ENCODE measurements at regions not wholly inside any gene's neighbourhood (a gene's known extent, or its start where the extent isn't known, plus 50 kb on each side); places are given as distances from the start of the nearest gene placed in this dataset.
"Not testable (repeated sequence)": the region's sequence is repeated elsewhere in the genome, so short reads cannot be mapped to it uniquely, and the experiment has no call there.

GRCh38 chrX:114049063-114049462 is 534.8 kb upstream of the HTR2C start:
- Histone ChIP-seq H3K27ac (ENCODE audit: low read depth in 1 of 3, low read length in 2 of 3) (no peak overlapping the region), H3K36me3 (ENCODE audit: control insufficient read depth in 3 of 3, insufficient read depth in 2 of 3, low read depth in 1 of 3, low read length in 3 of 3) (no peaks in the 10 kb centered on the region), H3K27me3 (ENCODE audit: control insufficient read depth in 3 of 3, insufficient read depth in 3 of 3, low read length in 3 of 3) (no peaks in the 10 kb centered on the region), H3K4me1 (ENCODE audit: control insufficient read depth in 3 of 3, insufficient read depth in 2 of 3, low read depth in 1 of 3, low read length in 2 of 3) (no peaks in the 10 kb centered on the region), H3K9me3 (ENCODE audit: control insufficient read depth in 2 of 2, insufficient read depth in 1 of 2, low read depth in 1 of 2, low read length in 1 of 2) (no peaks in the 10 kb centered on the region), H3K4me3 (ENCODE audit: low read depth in 1 of 3, low read length in 3 of 3) (no peak overlapping the region)
- WGBS, 3 donors = 68 to 85% (median 71%) methylated on average over 3 of the region's 3 CpGs
- DNase-seq (no peak), FAIRE-seq (no peak)

GRCh38 chrX:114047558-114047957 is 536.3 kb upstream of the HTR2C start:
- no peak for FAIRE-seq
- no peak overlapping the region for H3K4me3 ChIP-seq (ENCODE audit: low read depth in 1 of 3, low read length in 3 of 3)
- DNase-seq = no peak
- no peaks in the 10 kb centered on the region for H3K27me3 ChIP-seq (ENCODE audit: control insufficient read depth in 3 of 3, insufficient read depth in 3 of 3, low read length in 3 of 3)
- no peaks in the 10 kb centered on the region for H3K36me3 ChIP-seq (ENCODE audit: control insufficient read depth in 3 of 3, insufficient read depth in 2 of 3, low read depth in 1 of 3, low read length in 3 of 3)
- no peaks in the 10 kb centered on the region for H3K9me3 ChIP-seq (ENCODE audit: control insufficient read depth in 2 of 2, insufficient read depth in 1 of 2, low read depth in 1 of 2, low read length in 1 of 2)
- 61 to 72% (median 62%) methylated on average over 7 of the region's 7 CpGs for WGBS, 3 donors
- H3K4me1 ChIP-seq (ENCODE audit: control insufficient read depth in 3 of 3, insufficient read depth in 2 of 3, low read depth in 1 of 3, low read length in 2 of 3) = no peaks in the 10 kb centered on the region
- no peak overlapping the region for H3K27ac ChIP-seq (ENCODE audit: low read depth in 1 of 3, low read length in 2 of 3)

DNA sequence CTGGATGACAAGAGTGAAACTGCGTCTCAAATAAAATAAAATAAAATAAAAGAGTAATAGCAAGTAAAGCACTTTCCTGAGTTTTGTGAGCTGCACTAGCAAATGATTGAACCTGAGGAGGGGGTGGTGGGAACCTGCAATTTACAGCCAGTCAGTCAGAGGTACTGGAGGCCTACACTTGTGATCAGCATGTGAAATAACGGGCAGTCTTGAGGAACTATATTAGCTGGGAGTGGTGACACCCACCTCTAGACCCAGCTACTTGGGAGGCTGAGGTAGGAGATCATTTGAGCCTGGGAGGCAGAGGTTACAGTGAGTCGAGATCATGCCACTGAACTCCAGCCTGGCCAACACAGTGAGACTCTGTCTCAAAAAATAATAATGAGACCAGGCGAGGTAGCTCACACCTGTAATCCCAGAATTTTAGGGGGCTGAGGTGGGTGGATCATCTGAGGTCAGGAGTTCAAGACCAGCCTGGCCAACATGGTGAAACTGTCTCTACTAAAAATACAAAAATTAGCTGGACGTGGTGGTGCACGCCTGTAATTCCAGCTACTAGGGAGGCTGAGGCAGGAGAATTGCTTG is 537.1 kb upstream of the HTR2C start:
- FAIRE-seq (no peak), DNase-seq (no peak)
- 75 to 76% (median 75%) methylated on average over 6 of the region's 6 CpGs for whole genome bisulfite sequencing, 3 donors
- Histone ChIP-seq H3K27ac (ENCODE audit: low read depth in 1 of 3, low read length in 2 of 3) (no peak overlapping the region), H3K36me3 (ENCODE audit: control insufficient read depth in 3 of 3, insufficient read depth in 2 of 3, low read depth in 1 of 3, low read length in 3 of 3) (no peaks in the 10 kb centered on the region), H3K27me3 (ENCODE audit: control insufficient read depth in 3 of 3, insufficient read depth in 3 of 3, low read length in 3 of 3) (no peaks in the 10 kb centered on the region), H3K4me1 (ENCODE audit: control insufficient read depth in 3 of 3, insufficient read depth in 2 of 3, low read depth in 1 of 3, low read length in 2 of 3) (no peaks in the 10 kb centered on the region), H3K4me3 (ENCODE audit: low read depth in 1 of 3, low read length in 3 of 3) (no peak overlapping the region), H3K9me3 (ENCODE audit: control insufficient read depth in 2 of 2, insufficient read depth in 1 of 2, low read depth in 1 of 2, low read length in 1 of 2) (no peaks in the 10 kb centered on the region)

- not testable (repeated sequence) for DNase-seq
Measured at GRCh38 chrX:114041470-114041869, 542.4 kb upstream of the HTR2C start.

GRCh38 chrX:114040661-114041269 is 543.1 kb upstream of the HTR2C start:
- not testable (repeated sequence) for H3K4me1 ChIP-seq (ENCODE audit: control insufficient read depth in 3 of 3, insufficient read depth in 2 of 3, low read depth in 1 of 3, low read length in 2 of 3); DNase-seq; FAIRE-seq; H3K36me3 ChIP-seq (ENCODE audit: control insufficient read depth in 3 of 3, insufficient read depth in 2 of 3, low read depth in 1 of 3, low read length in 3 of 3); H3K27ac ChIP-seq (ENCODE audit: low read depth in 1 of 3, low read length in 2 of 3); H3K9me3 ChIP-seq (ENCODE audit: control insufficient read depth in 2 of 2, insufficient read depth in 1 of 2, low read depth in 1 of 2, low read length in 1 of 2); H3K4me3 ChIP-seq (ENCODE audit: low read depth in 1 of 3, low read length in 3 of 3); H3K27me3 ChIP-seq (ENCODE audit: control insufficient read depth in 3 of 3, insufficient read depth in 3 of 3, low read length in 3 of 3)
- 56 to 70% (median 62%) methylated on average over 16 to 17 of the region's 18 CpGs for WGBS, 3 donors

More at GRCh38 chrX:114041470-114041869, 542.4 kb upstream of the HTR2C start:
- not testable (repeated sequence) for H3K36me3 ChIP-seq (ENCODE audit: control insufficient read depth in 3 of 3, insufficient read depth in 2 of 3, low read depth in 1 of 3, low read length in 3 of 3); H3K4me3 ChIP-seq (ENCODE audit: low read depth in 1 of 3, low read length in 3 of 3); H3K4me1 ChIP-seq (ENCODE audit: control insufficient read depth in 3 of 3, insufficient read depth in 2 of 3, low read depth in 1 of 3, low read length in 2 of 3); H3K9me3 ChIP-seq (ENCODE audit: control insufficient read depth in 2 of 2, insufficient read depth in 1 of 2, low read depth in 1 of 2, low read length in 1 of 2); FAIRE-seq; H3K27me3 ChIP-seq (ENCODE audit: control insufficient read depth in 3 of 3, insufficient read depth in 3 of 3, low read length in 3 of 3); H3K27ac ChIP-seq (ENCODE audit: low read depth in 1 of 3, low read length in 2 of 3)
- 57 to 71% (median 68%) methylated on average over 8 of the region's 8 CpGs for WGBS, 3 donors

GRCh38 chrX:114040111-114040510 is 543.8 kb upstream of the HTR2C start:
- WGBS, 3 donors = 63 to 67% (median 67%) methylated on average over 7 to 8 of the region's 8 CpGs
- not testable (repeated sequence) for H3K4me3 ChIP-seq (ENCODE audit: low read depth in 1 of 3, low read length in 3 of 3); H3K27me3 ChIP-seq (ENCODE audit: control insufficient read depth in 3 of 3, insufficient read depth in 3 of 3, low read length in 3 of 3); DNase-seq; H3K36me3 ChIP-seq (ENCODE audit: control insufficient read depth in 3 of 3, insufficient read depth in 2 of 3, low read depth in 1 of 3, low read length in 3 of 3); H3K27ac ChIP-seq (ENCODE audit: low read depth in 1 of 3, low read length in 2 of 3); H3K4me1 ChIP-seq (ENCODE audit: control insufficient read depth in 3 of 3, insufficient read depth in 2 of 3, low read depth in 1 of 3, low read length in 2 of 3); FAIRE-seq; H3K9me3 ChIP-seq (ENCODE audit: control insufficient read depth in 2 of 2, insufficient read depth in 1 of 2, low read depth in 1 of 2, low read length in 1 of 2)

DNA sequence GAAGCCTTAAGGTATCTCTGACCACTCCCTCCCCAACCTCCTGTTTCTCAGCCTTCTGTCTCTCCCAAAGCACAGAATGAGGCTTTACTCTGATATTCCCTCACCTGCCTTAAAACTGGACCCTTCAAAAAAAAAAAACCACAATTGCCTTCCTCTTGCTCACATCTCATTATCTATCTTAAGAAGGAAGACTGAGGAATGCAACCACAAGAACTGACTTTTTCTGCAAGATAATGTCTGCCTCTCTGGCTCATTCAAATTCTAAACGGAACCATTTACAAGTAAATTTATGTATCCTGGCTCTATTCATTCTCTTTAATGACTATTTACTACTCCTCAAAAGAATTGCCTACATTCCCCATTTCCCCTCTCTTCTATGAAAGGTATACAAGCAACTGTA is 545.5 kb upstream of the HTR2C start:
- no peak for DNase-seq
- WGBS, 3 donors = 46 to 81% (median 48%) methylated on average over 1 of the region's 1 CpG
- FAIRE-seq = no peak
- Histone ChIP-seq H3K27me3 (ENCODE audit: control insufficient read depth in 3 of 3, insufficient read depth in 3 of 3, low read length in 3 of 3) (no peaks in the 10 kb centered on the region), H3K27ac (ENCODE audit: low read depth in 1 of 3, low read length in 2 of 3) (no peak overlapping the region), H3K4me3 (ENCODE audit: low read depth in 1 of 3, low read length in 3 of 3) (no peak overlapping the region), H3K4me1 (ENCODE audit: control insufficient read depth in 3 of 3, insufficient read depth in 2 of 3, low read depth in 1 of 3, low read length in 2 of 3) (no peaks in the 10 kb centered on the region), H3K36me3 (ENCODE audit: control insufficient read depth in 3 of 3, insufficient read depth in 2 of 3, low read depth in 1 of 3, low read length in 3 of 3) (no peaks in the 10 kb centered on the region), H3K9me3 (ENCODE audit: control insufficient read depth in 2 of 2, insufficient read depth in 1 of 2, low read depth in 1 of 2, low read length in 1 of 2) (no peaks in the 10 kb centered on the region)

- Histone ChIP-seq H3K9me3 (ENCODE audit: control insufficient read depth in 2 of 2, insufficient read depth in 1 of 2, low read depth in 1 of 2, low read length in 1 of 2) (no peaks in the 10 kb centered on the region), H3K4me1 (ENCODE audit: control insufficient read depth in 3 of 3, insufficient read depth in 2 of 3, low read depth in 1 of 3, low read length in 2 of 3) (no peaks in the 10 kb centered on the region), H3K36me3 (ENCODE audit: control insufficient read depth in 3 of 3, insufficient read depth in 2 of 3, low read depth in 1 of 3, low read length in 3 of 3) (no peaks in the 10 kb centered on the region), H3K4me3 (ENCODE audit: low read depth in 1 of 3, low read length in 3 of 3) (no peak overlapping the region), H3K27me3 (ENCODE audit: control insufficient read depth in 3 of 3, insufficient read depth in 3 of 3, low read length in 3 of 3) (no peaks in the 10 kb centered on the region), H3K27ac (ENCODE audit: low read depth in 1 of 3, low read length in 2 of 3) (no peak overlapping the region)
- 65 to 78% (median 70%) methylated on average over 2 of the region's 2 CpGs for WGBS, 3 donors
- no peak for DNase-seq
- FAIRE-seq = peak; percentile 73
Measured at GRCh38 chrX:114037515-114037914, 546.4 kb upstream of the HTR2C start.
